Transverse colon (tissue), 4 donors: ENCODE measurements at regions not wholly inside any gene's neighbourhood (a gene's known extent, or its start where the extent isn't known, plus 50 kb on each side); places are given as distances from the start of the nearest gene placed in this dataset.
"Not testable (repeated sequence)": the region's sequence is repeated elsewhere in the genome, so short reads cannot be mapped to it uniquely, and the experiment has no call there.

Experiments used
- CTCF ChIP-seq, 5 experiments: fragments of 200-600 bp in 3 of 5; fragments of 450-650 bp in 2 of 5; sonication (generic) in 3 of 5; IDR thresholded peaks; 1 replicate in 2 of 5; 2 replicates in 3 of 5; pipeline ENCODE4 v1.5.1; 2016 to 2017; ENCODE audit warnings: antibody characterized with exemption in 5 of 5, inconsistent platforms in 3 of 5, mild to moderate bottlenecking in 2 of 5, moderate library complexity in 1 of 5
- POLR2A ChIP-seq: fragments of 450-650 bp; IDR thresholded peaks from one replicate; pipeline ENCODE4 v1.6.1; 2016; ENCODE audit warnings: antibody characterized with exemption, mild to moderate bottlenecking, moderate library complexity
- POLR2AphosphoS5 ChIP-seq, 3 donors: sonication (generic); formaldehyde crosslinking; IDR thresholded peaks; one replicate each; pipeline ENCODE4 v1.6.1; 2016; ENCODE audit warnings: antibody characterized with exemption in 3 of 3

GRCh38 chr9:31061592-31061991 lies 1322.9 kb upstream of the ACO1 start:
- not testable (repeated sequence) for TF ChIP-seq CTCF (IDR thresholded peaks at IDR 0.05); POLR2AphosphoS5 (IDR thresholded peaks at IDR 0.05); POLR2A
